Lung (tissue), 11 donors: ENCODE measurements at regions not wholly inside any gene's neighbourhood (a gene's known extent, or its start where the extent isn't known, plus 50 kb on each side); places are given as distances from the start of the nearest gene placed in this dataset.

Experiments
- ATAC-seq: fragments of 200-7000 bp; cut with Tn5 transposase; one replicate; pipeline ENCODE4 v1.9.1; 2020; ENCODE audit warnings: moderate number of reproducible peaks; ENCODE audit not compliant: insufficient read depth, low FRiP score
- DNase-seq, 3 donors: peaks; one replicate each; pipeline ENCODE4 v3.0.0-alpha.2; 2013 to 2017
- H3K27ac ChIP-seq, 2 donors: one replicate each; pipeline ENCODE4 v1.5.1; 2013; ENCODE audit warnings: mild to moderate bottlenecking in 2 of 2, moderate library complexity in 2 of 2, control low read depth in 1 of 2, inconsistent platforms in 1 of 2, low read depth in 1 of 2, low read length in 1 of 2
- H3K27me3 ChIP-seq, 3 donors: one replicate each; pipeline ENCODE4 v1.5.1; 2013; ENCODE audit warnings: low read length in 2 of 3; ENCODE audit not compliant: control insufficient read depth in 3 of 3, insufficient read depth in 3 of 3
- H3K36me3 ChIP-seq, 4 donors: one replicate each; pipeline ENCODE4 v1.5.1; 2013; ENCODE audit warnings: low read length in 4 of 4, mild to moderate bottlenecking in 1 of 4, moderate library complexity in 1 of 4; ENCODE audit not compliant: control insufficient read depth in 4 of 4, insufficient read depth in 4 of 4
- H3K4me1 ChIP-seq, 5 donors: one replicate each; pipeline ENCODE4 v1.5.1; 2013; ENCODE audit warnings: low read length in 5 of 5, mild to moderate bottlenecking in 2 of 5, moderate library complexity in 1 of 5; ENCODE audit not compliant: control insufficient read depth in 5 of 5, insufficient read depth in 5 of 5
- H3K4me3 ChIP-seq: one replicate; pipeline ENCODE4 v1.5.1; 2013; ENCODE audit warnings: mild to moderate bottlenecking, control low read depth, moderate library complexity
- H3K9ac ChIP-seq, 2 donors: one replicate each; pipeline ENCODE4 v1.5.1; 2013; ENCODE audit warnings: low read length in 2 of 2, control low read depth in 1 of 2; ENCODE audit not compliant: insufficient read depth in 1 of 2
- H3K9me3 ChIP-seq, 4 donors: one replicate each; pipeline ENCODE4 v1.5.1; 2013; ENCODE audit warnings: low read length in 3 of 4, mild to moderate bottlenecking in 1 of 4, moderate library complexity in 1 of 4; ENCODE audit not compliant: control insufficient read depth in 4 of 4, insufficient read depth in 3 of 4
- WGBS, 2 donors: extraction: QIAGEN DNeasy Blood & Tissue Kit; methylation state at CpG; one replicate each; pipeline ENCODE4 v1.1.7; 2013; 5-methylcytosine and 5-hydroxymethylcytosine counted together
- TF ChIP-seq, protein P1 (sequence below): IDR thresholded peaks from 2 replicates; pipeline ENCODE4 v1.5.1; 2012; ENCODE audit warnings: mild to moderate bottlenecking; ENCODE audit errors: control extremely low read depth, extremely low read depth
- donor health status: control.
- donor health status: control.
- donor health status: Bipolar disorder and iron deficiency.
- donor health status: healthy.
- donor health status: DM: yes; HTN: yes; CAD: no.

DNA sequence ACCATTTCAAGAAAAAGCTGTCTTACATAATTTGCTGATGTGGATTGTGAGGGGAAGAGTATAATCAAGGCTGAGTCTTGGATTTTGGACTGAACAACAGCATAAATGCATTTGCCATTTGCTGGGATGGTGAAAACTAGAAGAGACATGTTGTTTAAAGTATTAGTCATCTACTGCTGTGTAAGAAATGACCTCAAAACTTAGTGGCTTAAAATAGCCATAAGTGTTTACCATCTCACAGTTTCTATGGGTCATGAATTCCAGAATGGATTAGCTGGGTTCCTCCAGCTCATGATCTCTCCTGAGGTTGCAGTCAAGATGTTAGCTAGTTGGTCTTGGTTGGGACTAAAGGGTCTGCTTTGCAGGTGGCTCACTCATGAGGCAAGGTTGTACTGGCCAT lies 66.2 kb downstream of the SCN11A start:
- DNase-seq (no peak), ATAC-seq (no peak)
- Histone ChIP-seq H3K9ac (no peak overlapping the region), H3K36me3 (no peaks in the 10 kb centered on the region), H3K27me3 (no peaks in the 10 kb centered on the region), H3K27ac (no peak overlapping the region), H3K9me3 (peaks cover 0 to 3% (median under 1%) of the 10 kb centered on the region in 4 donors), H3K4me1 (no peaks in the 10 kb centered on the region), H3K4me3 (no peak overlapping the region)
- TF ChIP-seq, protein P1, sequence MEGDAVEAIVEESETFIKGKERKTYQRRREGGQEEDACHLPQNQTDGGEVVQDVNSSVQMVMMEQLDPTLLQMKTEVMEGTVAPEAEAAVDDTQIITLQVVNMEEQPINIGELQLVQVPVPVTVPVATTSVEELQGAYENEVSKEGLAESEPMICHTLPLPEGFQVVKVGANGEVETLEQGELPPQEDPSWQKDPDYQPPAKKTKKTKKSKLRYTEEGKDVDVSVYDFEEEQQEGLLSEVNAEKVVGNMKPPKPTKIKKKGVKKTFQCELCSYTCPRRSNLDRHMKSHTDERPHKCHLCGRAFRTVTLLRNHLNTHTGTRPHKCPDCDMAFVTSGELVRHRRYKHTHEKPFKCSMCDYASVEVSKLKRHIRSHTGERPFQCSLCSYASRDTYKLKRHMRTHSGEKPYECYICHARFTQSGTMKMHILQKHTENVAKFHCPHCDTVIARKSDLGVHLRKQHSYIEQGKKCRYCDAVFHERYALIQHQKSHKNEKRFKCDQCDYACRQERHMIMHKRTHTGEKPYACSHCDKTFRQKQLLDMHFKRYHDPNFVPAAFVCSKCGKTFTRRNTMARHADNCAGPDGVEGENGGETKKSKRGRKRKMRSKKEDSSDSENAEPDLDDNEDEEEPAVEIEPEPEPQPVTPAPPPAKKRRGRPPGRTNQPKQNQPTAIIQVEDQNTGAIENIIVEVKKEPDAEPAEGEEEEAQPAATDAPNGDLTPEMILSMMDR: no peak

DNA sequence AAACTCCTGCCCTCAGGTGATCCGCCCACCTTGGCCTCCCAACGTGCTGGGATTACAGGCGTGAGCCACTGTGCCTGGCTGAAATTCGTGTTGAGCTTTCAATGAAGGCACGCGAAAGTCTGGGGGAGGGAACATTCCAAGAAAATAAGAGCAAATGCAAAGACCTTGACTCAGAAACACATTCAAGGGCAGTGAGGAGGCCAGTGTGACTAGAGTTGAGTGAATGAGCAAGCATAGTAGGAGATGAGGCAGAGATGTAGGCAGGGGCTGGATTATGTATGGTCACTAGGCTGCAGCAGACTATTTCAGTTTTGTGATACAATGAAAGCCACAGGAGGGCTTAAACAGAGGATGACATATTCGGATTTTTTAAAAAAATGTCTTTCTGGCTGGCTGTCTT lies 67.0 kb downstream of the SCN11A start:
- no peak overlapping the region for H3K4me3 ChIP-seq
- WGBS, 2 donors: 87 to 92% methylated on average over 7 of the region's 7 CpGs
- ATAC-seq (no peak), DNase-seq (no peak)
- TF ChIP-seq, protein P1: no peak
- H3K27ac ChIP-seq: no peak overlapping the region
- H3K9ac ChIP-seq: no peak overlapping the region
- no peaks in the 10 kb centered on the region for H3K4me1 ChIP-seq
- H3K27me3 ChIP-seq: peaks cover 0 to 3% (median 0%) of the 10 kb centered on the region in 3 donors
- H3K36me3 ChIP-seq: no peaks in the 10 kb centered on the region
- peaks cover 0 to 3% (median under 1%) of the 10 kb centered on the region in 4 donors for H3K9me3 ChIP-seq

DNA sequence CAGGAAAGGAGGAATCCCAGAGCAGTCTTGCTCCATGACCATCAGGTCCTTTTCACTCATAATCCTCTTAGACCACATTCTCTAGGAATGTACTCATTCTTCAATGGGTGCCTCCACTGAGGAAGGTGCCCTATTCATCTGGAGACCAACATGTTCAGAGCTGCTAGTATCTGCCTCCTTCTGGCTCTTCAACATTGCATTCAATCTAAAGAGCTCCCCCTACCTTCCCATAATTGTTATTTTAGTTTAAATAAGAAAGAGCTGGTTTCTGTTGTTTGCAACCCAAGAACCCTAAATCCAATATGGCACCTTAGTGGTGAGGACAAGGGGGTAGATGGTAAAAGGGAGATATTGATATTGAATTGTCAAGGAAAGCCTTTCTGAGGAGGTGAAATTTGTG lies 67.6 kb downstream of the SCN11A start:
- ATAC-seq (no peak), DNase-seq (no peak)
- TF ChIP-seq, protein P1: no peak
- Histone ChIP-seq H3K4me1 (no peaks in the 10 kb centered on the region), H3K36me3 (no peaks in the 10 kb centered on the region), H3K9me3 (peaks cover 0 to 3% (median under 1%) of the 10 kb centered on the region in 4 donors), H3K9ac (no peak overlapping the region), H3K27me3 (peaks cover 0 to 7% (median 0%) of the 10 kb centered on the region in 3 donors), H3K4me3 (no peak overlapping the region), H3K27ac (no peak overlapping the region)

DNA sequence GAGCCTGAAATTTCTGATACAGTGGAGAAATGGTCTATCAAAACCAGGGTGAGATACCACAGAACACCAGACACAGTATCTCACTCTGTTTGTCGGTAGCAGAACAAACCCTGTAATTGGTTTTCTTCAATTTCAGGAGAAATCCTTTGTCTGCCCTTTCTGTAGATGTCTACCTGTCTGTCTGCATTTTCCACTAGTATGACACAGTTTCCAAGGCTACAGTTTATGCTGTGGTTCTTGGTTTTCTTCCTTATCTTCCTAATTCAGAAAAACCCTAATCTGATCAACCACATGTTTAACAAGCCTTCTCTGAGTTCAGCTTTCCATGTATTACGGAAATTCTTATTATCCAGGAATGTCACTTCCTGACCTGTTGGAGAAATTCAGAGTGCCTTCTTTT lies 70.8 kb downstream of the SCN11A start:
- no peak overlapping the region for H3K9ac ChIP-seq
- peaks cover 0 to 3% (median 0%) of the 10 kb centered on the region in 4 donors for H3K9me3 ChIP-seq
- WGBS, 2 donors: 86 to 92% methylated on average over 2 of the region's 2 CpGs
- no peak overlapping the region for H3K4me3 ChIP-seq
- ATAC-seq (no peak), DNase-seq (no peak)
- TF ChIP-seq, protein P1: no peak
- peaks cover 0 to 12% (median 0%) of the 10 kb centered on the region in 3 donors for H3K27me3 ChIP-seq
- H3K4me1 ChIP-seq: no peaks in the 10 kb centered on the region
- H3K36me3 ChIP-seq: no peaks in the 10 kb centered on the region
- H3K27ac ChIP-seq: no peak overlapping the region
